Gastroesophageal sphincter (tissue), 4 donors: ENCODE measurements at regions not wholly inside any gene's neighbourhood (a gene's known extent, or its start where the extent isn't known, plus 50 kb on each side); places are given as distances from the start of the nearest gene placed in this dataset.

ENCODE experiments used
- ATAC-seq: fragments of 150-250 bp; one replicate; pipeline ENCODE4 v1.9.1; 2016; ENCODE audit warnings: mild to moderate bottlenecking, moderate library complexity
- H3K27ac ChIP-seq, 4 donors: fragments of 200-600 bp; sonication (generic) in 3 of 4; 1 replicate in 3 of 4; 2 replicates in 1 of 4; pipeline ENCODE4 v1.5.1; 2016 to 2019
- H3K27me3 ChIP-seq: fragments of 200-600 bp; sonication (generic); one replicate; pipeline ENCODE4 v1.5.1; 2019
- H3K36me3 ChIP-seq, 2 donors: fragments of 200-600 bp; sonication (generic); one replicate each; pipeline ENCODE4 v1.5.1; 2019; ENCODE audit warnings: control low read depth in 1 of 2
- H3K4me1 ChIP-seq, 3 donors: fragments of 200-600 bp; sonication (generic); 1 replicate in 2 of 3; 2 replicates in 1 of 3; pipeline ENCODE4 v1.5.1; 2016 to 2019; ENCODE audit warnings: control low read depth in 2 of 3
- H3K4me3 ChIP-seq, 2 donors: fragments of 200-600 bp; sonication (generic); one replicate each; pipeline ENCODE4 v1.5.1; 2019; ENCODE audit warnings: mild to moderate bottlenecking in 1 of 2, moderate library complexity in 1 of 2
- H3K9me3 ChIP-seq, 3 donors: fragments of 200-600 bp; sonication (generic); one replicate each; pipeline ENCODE4 v1.5.1; 2017 to 2019; ENCODE audit warnings: control low read depth in 2 of 3
- EP300 ChIP-seq: sonication (generic); formaldehyde crosslinking; IDR thresholded peaks from one replicate; pipeline ENCODE4 v1.6.1; 2017; ENCODE audit warnings: antibody characterized with exemption, mild to moderate bottlenecking
- POLR2A ChIP-seq, 2 donors: fragments of 450-650 bp; IDR thresholded peaks; one replicate each; pipeline ENCODE4 v1.6.1; 2017; ENCODE audit warnings: antibody characterized with exemption in 2 of 2, mild to moderate bottlenecking in 2 of 2, moderate library complexity in 1 of 2
- POLR2AphosphoS5 ChIP-seq: sonication (generic); formaldehyde crosslinking; IDR thresholded peaks from one replicate; pipeline ENCODE4 v1.6.1; 2017; ENCODE audit warnings: antibody characterized with exemption
- WGBS, 2 donors: methylation state at CpG; one replicate each; pipeline ENCODE4 v1.1.5; 2018; ENCODE audit warnings: low coverage in 1 of 2; 5-methylcytosine and 5-hydroxymethylcytosine counted together
- TF ChIP-seq, protein P1 (sequence below), 4 experiments: fragments of 200-600 bp in 2 of 4; fragments of 450-650 bp in 2 of 4; sonication (generic) in 1 of 4; IDR thresholded peaks; one replicate each; pipeline ENCODE4 v1.5.1; 2017 to 2019; ENCODE audit warnings: antibody characterized with exemption in 4 of 4, mild to moderate bottlenecking in 2 of 4, moderate library complexity in 2 of 4

DNA sequence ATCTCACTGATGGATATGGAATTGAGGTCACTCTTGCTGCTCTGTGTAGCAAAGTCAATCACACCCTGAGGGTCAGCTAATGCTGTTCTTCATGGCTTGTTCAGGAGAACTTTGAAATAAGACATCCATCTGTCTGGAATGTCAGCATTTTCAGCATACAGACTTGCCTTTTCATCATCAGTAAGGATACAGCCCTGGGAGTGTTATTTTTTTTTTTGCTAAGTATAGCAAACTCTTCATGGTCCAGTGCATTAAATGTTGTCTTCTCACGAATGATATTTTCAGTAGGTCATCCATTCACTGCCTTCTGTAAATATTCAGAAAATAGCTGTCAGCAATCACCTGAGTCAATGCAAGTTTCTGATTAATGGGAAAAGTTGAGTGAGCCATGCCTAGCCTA is 268.8 kb upstream of the SMIM31 start:
- no peaks in the 10 kb centered on the region for H3K4me1 ChIP-seq
- no peak overlapping the region for H3K27ac ChIP-seq
- no peak overlapping the region for H3K4me3 ChIP-seq
- H3K27me3 ChIP-seq, result no peaks in the 10 kb centered on the region
- ATAC-seq, result no peak
- TF ChIP-seq POLR2AphosphoS5 (no peak), POLR2A (IDR thresholded peaks at IDR 0.05) (no peak), EP300 (no peak)
- TF ChIP-seq, protein P1, sequence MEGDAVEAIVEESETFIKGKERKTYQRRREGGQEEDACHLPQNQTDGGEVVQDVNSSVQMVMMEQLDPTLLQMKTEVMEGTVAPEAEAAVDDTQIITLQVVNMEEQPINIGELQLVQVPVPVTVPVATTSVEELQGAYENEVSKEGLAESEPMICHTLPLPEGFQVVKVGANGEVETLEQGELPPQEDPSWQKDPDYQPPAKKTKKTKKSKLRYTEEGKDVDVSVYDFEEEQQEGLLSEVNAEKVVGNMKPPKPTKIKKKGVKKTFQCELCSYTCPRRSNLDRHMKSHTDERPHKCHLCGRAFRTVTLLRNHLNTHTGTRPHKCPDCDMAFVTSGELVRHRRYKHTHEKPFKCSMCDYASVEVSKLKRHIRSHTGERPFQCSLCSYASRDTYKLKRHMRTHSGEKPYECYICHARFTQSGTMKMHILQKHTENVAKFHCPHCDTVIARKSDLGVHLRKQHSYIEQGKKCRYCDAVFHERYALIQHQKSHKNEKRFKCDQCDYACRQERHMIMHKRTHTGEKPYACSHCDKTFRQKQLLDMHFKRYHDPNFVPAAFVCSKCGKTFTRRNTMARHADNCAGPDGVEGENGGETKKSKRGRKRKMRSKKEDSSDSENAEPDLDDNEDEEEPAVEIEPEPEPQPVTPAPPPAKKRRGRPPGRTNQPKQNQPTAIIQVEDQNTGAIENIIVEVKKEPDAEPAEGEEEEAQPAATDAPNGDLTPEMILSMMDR (IDR thresholded peaks at IDR 0.05), result no peak
- WGBS, 2 donors, result 30 to 50% methylated on average over 1 of the region's 1 CpG
- H3K9me3 ChIP-seq, result no peaks in the 10 kb centered on the region
- H3K36me3 ChIP-seq, result no peaks in the 10 kb centered on the region

DNA sequence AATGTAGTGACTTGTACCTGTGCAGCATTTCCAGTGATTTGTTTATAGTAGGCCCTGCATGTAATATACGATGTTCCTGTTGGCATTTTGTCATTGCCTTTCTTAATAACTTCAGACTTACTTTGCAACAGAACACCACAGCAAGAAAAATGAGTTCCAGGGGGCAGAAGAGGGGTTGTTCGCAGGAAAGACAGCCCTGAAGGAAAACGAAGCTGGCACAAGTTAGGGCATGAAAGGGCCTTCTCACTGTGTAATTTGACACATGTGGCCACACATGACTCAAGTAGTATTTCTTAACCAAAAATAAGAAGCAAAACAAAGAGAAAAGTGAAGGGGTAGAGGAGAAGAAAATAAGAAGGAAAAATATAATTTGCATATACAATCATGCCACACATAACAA is 265.8 kb upstream of the SMIM31 start:
- H3K9me3 ChIP-seq, result peaks cover 0 to 7% (median 0%) of the 10 kb centered on the region in 3 donors
- no peaks in the 10 kb centered on the region for H3K36me3 ChIP-seq
- no peak overlapping the region for H3K4me3 ChIP-seq
- no peaks in the 10 kb centered on the region for H3K27me3 ChIP-seq
- 18 to 30% methylated on average over 2 to 3 of the region's 3 CpGs for WGBS, 2 donors
- H3K27ac ChIP-seq, result no peak overlapping the region
- no peaks in the 10 kb centered on the region for H3K4me1 ChIP-seq
- no peak for ATAC-seq
- TF ChIP-seq EP300, result no peak

DNA sequence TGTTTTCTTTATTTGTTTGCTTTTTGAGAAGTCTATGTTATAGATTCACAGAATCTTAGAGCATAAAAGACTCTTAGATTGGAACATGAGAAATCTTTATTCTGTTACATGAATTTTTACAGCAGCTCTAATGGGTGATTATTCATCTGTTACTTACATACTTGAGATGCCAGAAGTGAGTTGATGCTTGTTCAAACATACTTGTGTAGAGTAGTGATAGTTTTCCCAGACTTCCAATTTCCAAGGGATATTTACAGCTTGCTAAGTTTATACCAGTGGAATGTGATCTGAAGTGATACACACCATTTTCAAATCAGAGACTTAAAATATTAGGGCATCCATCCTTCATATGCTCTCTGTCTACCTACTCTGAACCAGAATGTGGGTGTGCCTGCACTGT is 252.9 kb upstream of the SMIM31 start:
- Histone ChIP-seq H3K36me3 (no peaks in the 10 kb centered on the region), H3K27ac (no peak overlapping the region), H3K4me3 (no peak overlapping the region), H3K9me3 (no peaks in the 10 kb centered on the region), H3K4me1 (no peaks in the 10 kb centered on the region), H3K27me3 (no peaks in the 10 kb centered on the region)
- TF ChIP-seq EP300 (no peak), POLR2AphosphoS5 (no peak), POLR2A (IDR thresholded peaks at IDR 0.05) (no peak)
- TF ChIP-seq, protein P1 (IDR thresholded peaks at IDR 0.05), result no peak
- ATAC-seq, result no peak

DNA sequence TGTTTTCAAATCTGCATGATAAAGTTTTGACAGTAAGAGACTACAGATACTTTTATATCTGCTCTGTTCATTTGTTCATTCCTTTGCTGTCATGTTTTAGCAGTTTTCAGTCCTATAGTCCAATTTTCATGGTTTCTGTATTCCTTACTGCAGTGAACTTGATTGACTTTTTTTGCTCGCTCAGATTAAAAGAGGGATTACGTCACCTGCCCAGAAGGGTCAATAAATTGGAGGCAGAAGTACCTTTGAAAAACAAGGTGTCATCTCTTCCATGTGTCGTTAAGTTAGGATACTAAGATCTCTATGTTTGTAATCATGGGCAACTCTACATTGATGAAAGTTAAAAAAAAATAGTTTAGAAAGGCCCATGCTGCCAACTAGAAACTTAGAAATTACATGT is 250.1 kb upstream of the SMIM31 start:
- Histone ChIP-seq H3K4me1 (no peaks in the 10 kb centered on the region), H3K36me3 (no peaks in the 10 kb centered on the region), H3K27me3 (no peaks in the 10 kb centered on the region), H3K9me3 (no peaks in the 10 kb centered on the region), H3K4me3 (no peak overlapping the region), H3K27ac (no peak overlapping the region)
- ATAC-seq, result no peak
- 74 to 77% methylated on average over 2 to 3 of the region's 3 CpGs for WGBS, 2 donors
- no peak for TF ChIP-seq EP300
- no peak for TF ChIP-seq POLR2A (IDR thresholded peaks at IDR 0.05)
- TF ChIP-seq POLR2AphosphoS5, result no peak
- TF ChIP-seq, protein P1 (IDR thresholded peaks at IDR 0.05), result no peak

DNA sequence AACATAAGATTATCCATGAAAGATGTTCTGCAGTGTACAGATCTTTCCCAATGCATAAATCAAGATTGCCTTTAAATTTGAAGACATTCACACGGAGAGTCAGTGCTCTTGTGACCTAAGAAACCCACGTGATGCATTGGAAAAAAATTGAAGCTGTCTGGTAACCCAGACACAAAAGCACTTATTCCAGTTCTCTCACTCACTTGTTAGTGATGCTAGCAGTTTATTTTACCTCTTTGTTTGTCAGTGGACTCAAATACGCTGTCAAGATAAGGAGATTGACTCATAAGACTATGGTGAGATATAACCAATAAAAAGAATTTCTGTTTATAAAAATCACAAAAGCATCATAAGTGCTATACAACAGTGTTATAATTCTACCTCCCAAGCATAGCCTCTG is 245.8 kb upstream of the SMIM31 start:
- no peak for TF ChIP-seq EP300
- TF ChIP-seq, protein P1 (IDR thresholded peaks at IDR 0.05), result no peak
- TF ChIP-seq POLR2AphosphoS5, result no peak
- no peak for TF ChIP-seq POLR2A (IDR thresholded peaks at IDR 0.05)
- Histone ChIP-seq H3K27me3 (no peaks in the 10 kb centered on the region), H3K27ac (no peak overlapping the region), H3K4me3 (no peak overlapping the region), H3K4me1 (no peaks in the 10 kb centered on the region), H3K36me3 (no peaks in the 10 kb centered on the region), H3K9me3 (no peaks in the 10 kb centered on the region)
- 42 to 61% methylated on average over 3 of the region's 3 CpGs for WGBS, 2 donors
- no peak for ATAC-seq

DNA sequence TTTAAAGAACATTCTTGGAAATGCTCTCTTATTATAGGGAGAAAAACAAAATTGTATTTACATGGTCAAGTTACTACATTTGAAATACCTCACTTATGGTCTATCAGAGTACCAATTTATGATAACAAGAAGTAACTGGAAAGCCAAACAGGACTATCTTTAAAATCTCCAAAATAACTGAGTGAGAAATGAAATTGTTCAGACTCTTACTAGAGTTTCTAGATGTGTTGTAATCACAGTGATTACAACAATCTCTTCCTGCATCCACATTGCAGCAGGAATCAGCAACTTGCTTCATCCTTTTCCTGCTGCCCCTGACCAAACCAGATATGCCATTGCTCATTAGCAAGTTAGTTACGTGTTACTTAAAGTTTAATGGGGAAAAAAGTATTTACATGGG is 245.2 kb upstream of the SMIM31 start:
- Histone ChIP-seq H3K27me3 (no peaks in the 10 kb centered on the region), H3K4me1 (no peaks in the 10 kb centered on the region), H3K9me3 (no peaks in the 10 kb centered on the region), H3K4me3 (no peak overlapping the region), H3K36me3 (no peaks in the 10 kb centered on the region), H3K27ac (no peak overlapping the region)
- no peak for ATAC-seq
- WGBS, 2 donors, result 77 to 89% methylated on average over 1 of the region's 1 CpG
- TF ChIP-seq EP300 (no peak), POLR2A (IDR thresholded peaks at IDR 0.05) (no peak), POLR2AphosphoS5 (no peak)
- TF ChIP-seq, protein P1 (IDR thresholded peaks at IDR 0.05), result no peak
